ENCODE measurements at regions not wholly inside any gene's neighbourhood (a gene's known extent, or its start where the extent isn't known, plus 50 kb on each side); places are given as distances from the start of the nearest gene placed in this dataset.

- no peak for TF ChIP-seq FOXA1 (IDR thresholded peaks at IDR 0.05)
- TF ChIP-seq FOXM1 (IDR thresholded peaks at IDR 0.05; ENCODE audit: borderline replicate concordance) = no peak
- no peak for TF ChIP-seq FOXK2 (IDR thresholded peaks at IDR 0.05)
- no peak for TF ChIP-seq NFRKB (IDR thresholded peaks at IDR 0.05)
- no peak for TF ChIP-seq SP1 (IDR thresholded peaks at IDR 0.05)
- TF ChIP-seq CTBP1 (IDR thresholded peaks at IDR 0.05; ENCODE audit: borderline replicate concordance) = no peak
- TF ChIP-seq LEF1 (IDR thresholded peaks at IDR 0.05; ENCODE audit: borderline replicate concordance) = no peak
- TF ChIP-seq SUZ12 (IDR thresholded peaks at IDR 0.05) = no peak
- TF ChIP-seq TARDBP (IDR thresholded peaks at IDR 0.05) = no peak
- no peak for TF ChIP-seq ZNF384 (IDR thresholded peaks at IDR 0.05)
- TF ChIP-seq L3MBTL2 (conservative IDR thresholded peaks at IDR 0.05) = no peak
These were observed 210.6 kb upstream of the DYNLRB2 start for GRCh38 chr16:80330150-80330549.
